Liver (tissue), 8 donors: ENCODE measurements at regions not wholly inside any gene's neighbourhood (a gene's known extent, or its start where the extent isn't known, plus 50 kb on each side); places are given as distances from the start of the nearest gene placed in this dataset.

ENCODE experiments used
- DNase-seq: peaks from one replicate; pipeline ENCODE4 v3.0.0-alpha.2; 2017; ENCODE audit warnings: low spot score
- H3K27ac ChIP-seq, 2 donors: one replicate each; pipeline ENCODE4 v1.7.0; 2013; ENCODE audit warnings: inconsistent platforms in 2 of 2, low read length in 2 of 2, control low read depth in 1 of 2, low read depth in 1 of 2, mild to moderate bottlenecking in 1 of 2
- H3K27me3 ChIP-seq, 4 donors: one replicate each; pipeline versions ENCODE4 v1.6.1 to v1.7.0; 2013; ENCODE audit warnings: low read length in 3 of 4, inconsistent platforms in 1 of 4, mild to moderate bottlenecking in 1 of 4, moderate library complexity in 1 of 4; ENCODE audit not compliant: control insufficient read depth in 4 of 4, insufficient read depth in 4 of 4
- H3K36me3 ChIP-seq, 4 donors: one replicate each; pipeline versions ENCODE4 v1.6.1 to v1.7.0; 2013; ENCODE audit warnings: low read length in 3 of 4, mild to moderate bottlenecking in 3 of 4, low read depth in 1 of 4, moderate library complexity in 1 of 4; ENCODE audit not compliant: control insufficient read depth in 4 of 4, insufficient read depth in 3 of 4
- H3K4me1 ChIP-seq, 4 donors: one replicate each; pipeline versions ENCODE4 v1.6.1 to v1.7.0; 2013; ENCODE audit warnings: low read length in 3 of 4, mild to moderate bottlenecking in 3 of 4, moderate library complexity in 1 of 4; ENCODE audit not compliant: control insufficient read depth in 4 of 4, insufficient read depth in 4 of 4
- H3K4me3 ChIP-seq, 3 donors: one replicate each; pipeline versions ENCODE4 v1.6.1 to v1.7.0; 2013; ENCODE audit warnings: low read length in 3 of 3, control low read depth in 1 of 3, low read depth in 1 of 3, mild to moderate bottlenecking in 1 of 3
- H3K9ac ChIP-seq, 2 donors: one replicate each; pipeline ENCODE4 v1.7.0; 2013; ENCODE audit warnings: low read length in 2 of 2, mild to moderate bottlenecking in 2 of 2, moderate library complexity in 2 of 2, control low read depth in 1 of 2, low read depth in 1 of 2
- H3K9me3 ChIP-seq, 4 donors: one replicate each; pipeline versions ENCODE4 v1.6.1 to v1.7.0; 2013; ENCODE audit warnings: low read length in 3 of 4; ENCODE audit not compliant: control insufficient read depth in 4 of 4
- ATF3 ChIP-seq: IDR thresholded peaks from 2 replicates; pipeline ENCODE4 v1.6.1; 2016; ENCODE audit warnings: antibody characterized with exemption
- CTCF ChIP-seq: fragments of 150-350 bp; IDR thresholded peaks from 2 replicates; pipeline ENCODE4 v1.5.1; 2017; ENCODE audit warnings: improper control_type of control experiment, low read depth, low read length; ENCODE audit not compliant: missing input control
- EGR1 ChIP-seq, 2 donors: IDR thresholded peaks; 2 replicates each; pipeline ENCODE4 v1.6.1; 2016 to 2018; ENCODE audit warnings: antibody characterized with exemption in 2 of 2, low read depth in 2 of 2
- FOXA1 ChIP-seq: IDR thresholded peaks from 2 replicates; pipeline ENCODE4 v1.6.1; 2016; ENCODE audit warnings: antibody characterized with exemption
- FOXA2 ChIP-seq: IDR thresholded peaks from 2 replicates; pipeline ENCODE4 v1.6.1; 2016; ENCODE audit warnings: antibody characterized with exemption
- GABPA ChIP-seq, 2 donors: IDR thresholded peaks in 1 of 2; conservative IDR thresholded peaks in 1 of 2; 2 replicates each; pipeline ENCODE4 v1.6.1; 2016; ENCODE audit warnings: antibody characterized with exemption in 2 of 2, mild to moderate bottlenecking in 1 of 2, moderate library complexity in 1 of 2
- HNF4A ChIP-seq, 2 donors: conservative IDR thresholded peaks; 2 replicates each; pipeline ENCODE4 v1.6.1; 2016; ENCODE audit warnings: antibody characterized with exemption in 2 of 2, mild to moderate bottlenecking in 2 of 2
- HNF4G ChIP-seq: IDR thresholded peaks from 2 replicates; pipeline ENCODE4 v1.6.1; 2016; ENCODE audit warnings: antibody characterized with exemption
- JUND ChIP-seq, 2 donors: IDR thresholded peaks; 2 replicates each; pipeline ENCODE4 v1.6.1; 2016; ENCODE audit warnings: antibody characterized with exemption in 2 of 2
- MAX ChIP-seq: IDR thresholded peaks from 2 replicates; pipeline ENCODE4 v1.6.1; 2016; ENCODE audit warnings: antibody characterized with exemption
- NR2F2 ChIP-seq: IDR thresholded peaks from 2 replicates; pipeline ENCODE4 v1.6.1; 2016; ENCODE audit warnings: antibody characterized with exemption
- RAD21 ChIP-seq, 2 donors: IDR thresholded peaks; 2 replicates each; pipeline ENCODE4 v1.6.1; 2016; ENCODE audit warnings: antibody characterized with exemption in 2 of 2, mild to moderate bottlenecking in 2 of 2
- REST ChIP-seq: IDR thresholded peaks from 2 replicates; pipeline ENCODE4 v1.6.1; 2016; ENCODE audit warnings: antibody characterized with exemption, mild to moderate bottlenecking
- RXRA ChIP-seq, 2 donors: IDR thresholded peaks; 2 replicates each; pipeline ENCODE4 v1.6.1; 2017 to 2018; ENCODE audit warnings: antibody characterized with exemption in 2 of 2, mild to moderate bottlenecking in 1 of 2
- SP1 ChIP-seq: IDR thresholded peaks from 2 replicates; pipeline ENCODE4 v1.6.1; 2018; ENCODE audit warnings: antibody characterized with exemption, mild to moderate bottlenecking
- TAF1 ChIP-seq: conservative IDR thresholded peaks from 2 replicates; pipeline ENCODE4 v1.6.1; 2016; ENCODE audit warnings: antibody characterized with exemption, mild to moderate bottlenecking
- YY1 ChIP-seq: IDR thresholded peaks from 2 replicates; pipeline ENCODE4 v1.6.1; 2016; ENCODE audit warnings: antibody characterized with exemption, mild to moderate bottlenecking
- ZBTB33 ChIP-seq: IDR thresholded peaks from 2 replicates; pipeline ENCODE4 v1.6.1; 2016; ENCODE audit warnings: antibody characterized with exemption
- WGBS: extraction: QIAGEN DNeasy Blood & Tissue Kit; methylation state at CpG from one replicate; pipeline ENCODE4 v1.1.7; 2013; 5-methylcytosine and 5-hydroxymethylcytosine counted together
- donor health status: healthy.
- donor health status: healthy.
- donor health status: healthy.
- donor health status: healthy.
- donor health status: healthy.

- Histone ChIP-seq H3K27ac (no peak overlapping the region), H3K9ac (no peak overlapping the region), H3K9me3 (peaks cover 1 to 4% (median 4%) of the 10 kb centered on the region in 4 donors), H3K4me1 (no peaks in the 10 kb centered on the region), H3K27me3 (no peaks in the 10 kb centered on the region), H3K36me3 (no peaks in the 10 kb centered on the region), H3K4me3 (no peak overlapping the region)
- no peak for TF ChIP-seq RXRA (IDR thresholded peaks at IDR 0.05)
- no peak for TF ChIP-seq MAX
- TF ChIP-seq CTCF, result no peak
- no peak for TF ChIP-seq JUND (IDR thresholded peaks at IDR 0.05)
- TF ChIP-seq YY1, result no peak
- TF ChIP-seq SP1, result no peak
- TF ChIP-seq EGR1 (IDR thresholded peaks at IDR 0.05; ENCODE audit: low read depth in 2 of 2), result no peak
- TF ChIP-seq FOXA1, result no peak
- TF ChIP-seq FOXA2, result no peak
- no peak for TF ChIP-seq HNF4G
- TF ChIP-seq TAF1, result no peak
- TF ChIP-seq RAD21 (IDR thresholded peaks at IDR 0.05), result no peak
- no peak for TF ChIP-seq ZBTB33
- TF ChIP-seq ATF3, result no peak
- DNase-seq, result no peak
- WGBS, result 76% methylated on average over 4 of the region's 4 CpGs
Observed at GRCh38 chr6:165008971-165009370, 300.4 kb downstream of the C6orf118 start.

GRCh38 chr6:165002866-165003265, 306.5 kb downstream of the C6orf118 start:
- Histone ChIP-seq H3K27me3 (no peaks in the 10 kb centered on the region), H3K4me3 (no peak overlapping the region), H3K4me1 (no peaks in the 10 kb centered on the region), H3K9me3 (peaks cover 1 to 4% (median 4%) of the 10 kb centered on the region in 4 donors), H3K27ac (no peak overlapping the region), H3K9ac (no peak overlapping the region), H3K36me3 (no peaks in the 10 kb centered on the region)
- DNase-seq, result no peak
- TF ChIP-seq REST (no peak), GABPA (IDR thresholded peaks at IDR 0.05 in 1 of 2, conservative IDR thresholded peaks at IDR 0.05 in 1 of 2) (no peak), YY1 (no peak), HNF4A (conservative IDR thresholded peaks at IDR 0.05) (no peak), MAX (no peak), HNF4G (no peak), ZBTB33 (no peak), JUND (IDR thresholded peaks at IDR 0.05) (no peak), RXRA (IDR thresholded peaks at IDR 0.05) (no peak), EGR1 (IDR thresholded peaks at IDR 0.05; ENCODE audit: low read depth in 2 of 2) (no peak), SP1 (no peak), RAD21 (IDR thresholded peaks at IDR 0.05) (no peak), TAF1 (no peak), FOXA1 (no peak), NR2F2 (no peak)
- WGBS, result 81% methylated on average over 11 of the region's 11 CpGs
